ENCODE measurements at regions not wholly inside any gene's neighbourhood (a gene's known extent, or its start where the extent isn't known, plus 50 kb on each side); places are given as distances from the start of the nearest gene placed in this dataset.

DNA sequence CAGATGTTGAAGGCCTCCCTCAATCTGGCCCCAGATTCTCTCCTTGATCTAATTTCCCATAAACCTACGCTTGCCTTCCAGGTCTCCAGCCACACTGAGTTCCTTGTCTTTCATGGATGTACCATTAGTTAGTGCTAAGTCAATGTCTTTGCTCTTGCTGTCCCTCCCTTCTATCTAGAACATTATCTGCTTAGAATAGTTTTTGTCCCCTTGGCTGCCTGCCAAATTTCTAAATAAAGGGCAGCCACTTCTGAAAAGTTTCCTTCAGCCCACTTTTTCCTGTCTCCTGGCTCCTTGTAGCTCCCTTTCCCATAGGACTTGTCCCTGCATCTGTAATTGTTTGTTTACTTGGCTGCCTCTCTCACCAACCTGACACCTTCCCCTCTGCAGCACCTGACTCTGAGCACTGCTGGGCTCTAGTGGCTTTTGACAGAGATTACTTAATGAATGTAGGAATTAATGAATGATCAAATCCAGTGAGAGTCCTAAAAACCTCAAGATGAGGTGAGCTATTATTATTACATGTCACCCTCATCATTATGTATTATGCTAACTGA lies 58.3 kb downstream of the CXCL12 start:
- no peak overlapping the region for H3K4me3 ChIP-seq (ENCODE audit: low read length)
- no peak for TF ChIP-seq ZNF274 (IDR thresholded peaks at IDR 0.05; ENCODE audit: low read depth, low read length)

DNA sequence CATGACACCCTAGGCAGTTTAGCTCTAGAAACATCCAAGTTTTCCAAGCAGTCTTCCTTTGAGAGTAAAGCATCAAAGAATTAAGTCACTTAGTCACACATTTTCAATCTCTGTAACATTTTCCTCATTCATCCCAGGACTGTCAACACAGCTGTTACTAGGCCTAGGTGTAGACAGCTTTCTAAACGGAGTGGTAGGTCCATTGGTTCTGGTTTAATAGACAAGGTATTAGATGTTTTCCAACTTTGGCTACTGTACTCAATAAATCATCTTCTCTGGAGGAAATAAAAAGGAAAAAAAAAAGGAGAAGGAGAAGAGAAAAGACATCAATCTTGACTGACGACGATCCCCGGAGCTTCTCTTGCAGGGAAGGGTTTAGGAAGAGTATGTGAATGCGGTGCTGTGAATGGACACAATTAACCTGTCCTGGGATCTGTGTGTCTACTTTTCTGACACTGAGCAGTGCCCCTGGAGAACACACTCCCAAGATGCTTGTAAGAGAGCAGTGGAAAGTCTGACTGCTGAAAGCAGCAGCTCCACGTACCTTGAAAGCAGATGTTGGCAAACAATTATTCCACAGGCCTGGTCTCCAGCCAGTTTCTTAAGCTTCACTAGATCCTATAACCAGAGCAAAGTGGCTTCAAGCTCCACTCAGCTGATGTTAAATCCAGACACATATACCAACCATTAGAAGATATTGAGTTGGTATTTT lies 59.1 kb downstream of the CXCL12 start:
- H3K4me3 ChIP-seq (ENCODE audit: low read length) = no peak overlapping the region
- TF ChIP-seq ZNF274 (IDR thresholded peaks at IDR 0.05; ENCODE audit: low read depth, low read length) = no peak

DNA sequence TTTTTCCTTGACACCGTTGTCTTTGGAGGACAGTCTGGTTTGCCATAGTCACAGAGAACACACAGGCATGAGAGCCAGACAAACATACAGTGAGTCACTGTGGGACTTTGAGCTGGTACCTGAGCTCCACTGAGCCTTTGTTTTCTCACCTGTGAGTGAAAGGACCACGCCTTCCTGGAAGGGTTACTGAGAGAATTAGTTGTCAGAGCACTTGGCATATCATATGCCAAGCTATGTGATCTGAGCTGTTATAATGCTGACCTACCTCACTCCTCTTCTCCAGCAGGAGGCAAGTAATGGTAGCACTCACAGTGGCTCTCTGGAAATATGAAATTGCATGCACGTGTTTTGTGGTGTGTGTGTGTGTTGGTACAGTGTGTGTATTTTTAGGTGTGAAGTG lies 59.7 kb downstream of the CXCL12 start:
- H3K4me3 ChIP-seq (ENCODE audit: low read length) = no peak overlapping the region

DNA sequence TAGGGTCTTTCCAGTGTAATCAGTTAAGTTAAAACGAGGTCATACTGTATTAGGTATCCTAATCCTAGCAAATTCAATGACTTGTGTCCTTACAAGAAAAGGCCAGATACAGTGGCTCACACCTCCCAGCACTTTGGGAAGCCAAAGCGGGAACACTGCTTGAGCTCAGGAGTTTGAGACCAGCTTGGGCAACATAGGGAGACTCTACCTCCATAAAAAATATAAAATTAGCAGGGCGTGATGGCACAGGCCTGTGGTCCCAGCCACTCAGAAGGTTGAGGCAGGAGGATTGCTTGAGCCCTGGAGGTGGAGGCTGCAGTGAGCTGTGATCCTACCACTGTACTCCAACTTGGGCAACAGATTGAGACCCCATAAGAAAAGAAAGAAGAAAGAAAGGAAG lies 61.1 kb downstream of the CXCL12 start:
- no peak overlapping the region for H3K4me3 ChIP-seq (ENCODE audit: low read length)
- TF ChIP-seq ZNF274 (IDR thresholded peaks at IDR 0.05; ENCODE audit: low read depth, low read length) = no peak

More for the DNA sequence above, 59.7 kb downstream of the CXCL12 start:
- TF ChIP-seq ZNF274 (IDR thresholded peaks at IDR 0.05; ENCODE audit: low read depth, low read length) = no peak

DNA sequence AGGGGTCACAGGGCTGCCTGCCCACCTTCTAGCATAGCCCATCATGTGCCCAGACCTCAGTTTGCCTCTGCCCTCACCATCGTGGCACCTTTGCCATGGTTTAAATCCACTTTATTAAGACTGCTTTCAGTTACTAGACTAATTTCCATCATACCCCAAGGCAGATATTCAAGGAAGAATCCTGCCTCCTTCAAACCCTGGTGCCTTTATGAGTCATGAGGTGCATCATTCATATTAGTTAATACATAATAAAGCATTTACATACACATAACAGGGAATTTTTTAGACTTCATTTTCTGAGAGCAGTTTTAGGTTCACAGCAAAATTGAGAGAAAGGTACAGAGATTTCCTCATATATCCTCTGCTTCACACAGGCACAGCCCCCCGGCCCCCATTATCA lies 62.8 kb downstream of the CXCL12 start:
- no peak overlapping the region for H3K4me3 ChIP-seq (ENCODE audit: low read length)
- no peak for TF ChIP-seq ZNF274 (IDR thresholded peaks at IDR 0.05; ENCODE audit: low read depth, low read length)

DNA sequence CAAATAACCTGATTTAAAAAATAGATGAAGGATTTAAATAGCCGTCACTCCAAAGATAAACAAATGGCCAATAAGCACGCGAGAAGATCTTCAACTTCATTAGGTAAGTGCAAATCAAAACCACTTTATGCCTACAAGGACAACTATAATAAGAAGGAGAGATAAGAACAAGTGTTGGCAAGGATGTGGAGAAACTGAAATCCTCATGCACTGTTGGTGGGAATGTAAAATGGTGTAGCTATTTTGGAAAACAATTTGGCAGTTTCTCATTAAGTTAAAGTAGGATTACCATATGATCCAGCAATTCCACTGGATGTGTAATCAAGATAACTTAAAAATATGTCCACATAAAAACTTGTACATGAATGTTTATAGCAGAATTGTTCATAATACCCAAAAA lies 64.1 kb downstream of the CXCL12 start:
- no peak for TF ChIP-seq ZNF274 (IDR thresholded peaks at IDR 0.05; ENCODE audit: low read depth, low read length)
- no peak overlapping the region for H3K4me3 ChIP-seq (ENCODE audit: low read length)

DNA sequence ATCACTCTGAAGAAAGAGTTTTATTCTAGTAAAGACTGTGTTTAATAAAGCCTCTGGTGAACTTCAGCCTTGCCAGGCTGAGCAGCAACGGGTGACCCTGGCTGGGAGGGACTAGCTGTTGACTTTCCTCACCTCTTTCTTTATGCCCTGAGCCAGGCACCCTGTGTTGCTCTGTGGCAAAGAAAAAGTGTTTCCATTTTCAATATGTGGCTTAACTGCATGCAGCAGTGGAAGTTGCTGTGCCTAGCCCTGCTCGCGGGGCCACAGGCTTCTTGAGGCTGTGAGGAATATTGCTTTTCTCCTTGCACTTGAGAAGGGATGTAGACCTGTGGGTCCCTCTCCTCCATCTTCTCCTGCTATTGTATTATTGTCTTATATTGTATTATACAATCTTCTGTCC lies 67.0 kb downstream of the CXCL12 start:
- no peak for TF ChIP-seq ZNF274 (IDR thresholded peaks at IDR 0.05; ENCODE audit: low read depth, low read length)

DNA sequence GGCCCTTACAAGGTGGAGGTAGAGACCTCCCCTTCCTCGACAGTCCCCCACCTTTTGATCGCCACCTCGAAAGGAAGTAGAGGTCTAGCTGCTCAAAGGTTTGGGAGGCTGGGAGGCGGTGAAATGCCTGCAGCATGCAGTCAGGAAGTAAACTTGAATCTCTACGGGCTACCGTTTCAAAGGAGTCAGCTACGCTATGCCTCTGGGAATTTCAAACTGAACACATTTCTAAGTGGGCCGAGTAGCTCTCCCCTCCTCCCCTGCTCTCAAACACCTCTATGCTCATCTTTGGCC lies 68.0 kb downstream of the CXCL12 start:
- TF ChIP-seq ZNF274 (IDR thresholded peaks at IDR 0.05; ENCODE audit: low read depth, low read length) = no peak
- H3K4me3 ChIP-seq (ENCODE audit: low read length) = no peak overlapping the region

More for the DNA sequence above, 67.0 kb downstream of the CXCL12 start:
- no peak overlapping the region for H3K4me3 ChIP-seq (ENCODE audit: low read length)

DNA sequence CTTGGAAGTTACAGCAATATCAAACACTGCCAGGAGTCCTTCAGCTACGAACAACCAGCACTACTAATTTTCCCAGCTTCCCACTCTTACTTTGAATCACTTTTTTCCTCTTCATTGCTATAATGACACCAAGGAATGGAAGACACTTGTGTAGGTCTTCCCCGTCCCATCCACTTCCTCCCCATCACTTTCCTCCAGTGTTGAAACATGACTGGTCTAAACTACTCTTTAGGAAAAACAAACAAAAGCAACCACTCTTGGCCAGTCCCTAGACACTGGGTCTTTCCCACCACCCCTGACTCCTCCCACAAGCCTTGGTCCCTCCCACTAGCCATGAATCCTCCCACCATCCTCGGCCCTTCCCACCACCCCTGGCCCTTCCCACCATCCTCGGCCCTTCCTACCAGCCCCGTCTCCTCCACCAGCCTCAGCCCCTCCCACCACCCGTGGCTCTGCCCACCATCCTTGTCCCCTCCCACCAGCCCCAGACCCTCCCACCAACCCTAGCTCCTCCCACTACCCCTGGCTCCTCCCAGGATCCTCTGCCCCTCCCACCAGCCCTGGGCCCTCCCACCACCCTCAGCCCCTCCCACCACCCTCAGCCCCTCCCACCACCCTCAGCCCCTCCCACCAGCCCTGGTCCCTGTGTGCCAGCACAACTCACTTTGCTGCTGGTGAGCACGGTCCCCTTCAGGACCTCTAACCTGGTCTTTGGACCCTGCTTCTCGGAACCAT lies 68.5 kb downstream of the CXCL12 start:
- no peak overlapping the region for H3K4me3 ChIP-seq (ENCODE audit: low read length)
- no peak for TF ChIP-seq ZNF274 (IDR thresholded peaks at IDR 0.05; ENCODE audit: low read depth, low read length)

DNA sequence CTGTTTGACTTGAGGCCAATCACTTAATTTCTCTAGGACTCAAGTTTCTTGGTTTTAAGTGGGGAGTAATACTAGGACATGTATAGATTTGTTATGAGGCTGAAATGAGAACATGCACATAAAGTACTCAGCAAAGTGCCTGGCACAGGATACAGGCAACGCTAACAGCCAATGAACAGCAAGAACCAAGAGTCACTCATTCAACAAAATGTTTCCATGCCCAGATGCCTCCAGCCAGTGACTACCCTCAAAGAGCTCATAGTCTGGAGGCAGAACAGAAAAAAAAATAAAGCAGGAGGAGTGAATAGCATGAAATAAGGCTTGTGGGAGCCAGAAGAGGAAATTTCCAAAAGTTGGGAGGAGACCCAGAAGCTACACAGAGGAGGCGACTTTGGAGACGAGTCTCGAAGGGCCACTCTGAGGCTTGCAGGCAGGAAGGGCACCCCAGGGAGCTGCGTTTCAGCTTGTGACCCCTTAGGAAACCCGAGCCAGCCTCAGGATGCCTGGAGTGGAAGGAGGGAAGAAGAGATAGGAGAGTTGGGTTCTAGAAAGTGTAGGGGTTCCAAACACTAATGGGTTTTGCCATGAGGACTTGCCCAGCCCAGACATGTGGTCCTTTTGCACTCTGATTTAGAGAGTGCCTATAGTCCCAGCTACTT lies 70.0 kb downstream of the CXCL12 start:
- no peak for TF ChIP-seq ZNF274 (IDR thresholded peaks at IDR 0.05; ENCODE audit: low read depth, low read length)

DNA sequence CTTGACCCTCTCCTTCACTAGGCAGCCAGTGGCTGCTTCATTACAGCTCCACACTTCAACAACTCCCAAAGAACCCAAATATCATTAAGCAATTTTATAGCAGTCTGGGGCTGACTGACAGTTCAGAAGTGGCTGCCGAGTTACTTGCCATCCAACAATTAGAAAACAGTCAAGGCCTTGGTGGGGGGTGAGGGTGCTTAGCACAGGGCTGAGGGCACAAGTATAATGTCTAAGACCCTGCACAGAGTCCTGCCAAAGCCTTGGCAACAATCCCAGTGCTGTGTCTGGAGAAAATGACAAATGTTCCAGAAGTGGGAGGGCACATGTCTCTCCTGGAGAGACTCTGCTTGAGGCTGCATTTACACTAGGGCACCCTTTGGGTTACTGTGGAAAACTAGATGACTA lies 71.1 kb downstream of the CXCL12 start:
- TF ChIP-seq ZNF274 (IDR thresholded peaks at IDR 0.05; ENCODE audit: low read depth, low read length) = no peak
- H3K4me3 ChIP-seq (ENCODE audit: low read length) = no peak overlapping the region

More for the DNA sequence above, 70.0 kb downstream of the CXCL12 start:
- no peak overlapping the region for H3K4me3 ChIP-seq (ENCODE audit: low read length)

DNA sequence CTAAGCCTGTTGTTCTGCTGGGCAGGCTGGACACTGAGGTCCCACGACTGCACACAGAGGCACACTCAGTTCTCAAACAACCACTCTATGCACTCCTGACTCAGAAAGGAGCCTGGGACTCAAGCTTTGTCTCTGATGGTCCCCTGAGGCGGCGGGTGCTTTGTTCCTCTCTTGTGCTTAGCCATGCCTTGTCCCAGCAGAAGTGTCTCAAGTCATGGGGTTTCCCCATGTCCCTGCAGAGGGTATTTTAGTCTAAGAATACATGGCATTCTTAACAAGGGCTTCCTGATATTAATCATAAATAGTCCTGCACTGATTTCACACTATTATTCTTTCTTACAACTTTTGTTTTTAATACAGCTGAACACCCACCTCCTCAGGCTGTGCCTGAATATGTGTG lies 72.5 kb downstream of the CXCL12 start:
- TF ChIP-seq ZNF274 (IDR thresholded peaks at IDR 0.05; ENCODE audit: low read depth, low read length) = no peak
- no peak overlapping the region for H3K4me3 ChIP-seq (ENCODE audit: low read length)

DNA sequence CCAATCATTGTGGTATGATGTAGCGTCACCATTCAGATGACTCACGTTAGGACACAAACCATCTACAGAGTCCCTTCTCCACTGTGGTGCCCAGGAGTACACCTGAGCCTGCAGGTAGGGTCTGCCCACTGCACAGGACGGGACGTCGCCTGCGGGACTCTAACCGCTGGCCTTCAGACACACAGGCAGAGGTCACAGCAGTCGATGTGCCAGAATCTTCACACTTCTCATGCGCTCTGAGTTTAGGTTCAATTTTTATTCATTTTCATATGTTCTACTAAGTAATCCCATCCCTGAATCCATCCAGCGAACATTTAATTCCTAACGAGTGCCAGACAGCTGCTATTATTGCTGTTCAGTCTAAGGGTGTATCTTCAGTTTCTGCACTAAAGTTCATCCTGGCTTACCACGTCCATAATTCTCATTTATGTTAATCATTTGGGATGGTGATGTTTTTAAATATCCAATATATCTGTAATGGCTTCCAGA lies 73.3 kb downstream of the CXCL12 start:
- H3K4me3 ChIP-seq (ENCODE audit: low read length) = no peak overlapping the region
- TF ChIP-seq ZNF274 (IDR thresholded peaks at IDR 0.05; ENCODE audit: low read depth, low read length) = no peak

DNA sequence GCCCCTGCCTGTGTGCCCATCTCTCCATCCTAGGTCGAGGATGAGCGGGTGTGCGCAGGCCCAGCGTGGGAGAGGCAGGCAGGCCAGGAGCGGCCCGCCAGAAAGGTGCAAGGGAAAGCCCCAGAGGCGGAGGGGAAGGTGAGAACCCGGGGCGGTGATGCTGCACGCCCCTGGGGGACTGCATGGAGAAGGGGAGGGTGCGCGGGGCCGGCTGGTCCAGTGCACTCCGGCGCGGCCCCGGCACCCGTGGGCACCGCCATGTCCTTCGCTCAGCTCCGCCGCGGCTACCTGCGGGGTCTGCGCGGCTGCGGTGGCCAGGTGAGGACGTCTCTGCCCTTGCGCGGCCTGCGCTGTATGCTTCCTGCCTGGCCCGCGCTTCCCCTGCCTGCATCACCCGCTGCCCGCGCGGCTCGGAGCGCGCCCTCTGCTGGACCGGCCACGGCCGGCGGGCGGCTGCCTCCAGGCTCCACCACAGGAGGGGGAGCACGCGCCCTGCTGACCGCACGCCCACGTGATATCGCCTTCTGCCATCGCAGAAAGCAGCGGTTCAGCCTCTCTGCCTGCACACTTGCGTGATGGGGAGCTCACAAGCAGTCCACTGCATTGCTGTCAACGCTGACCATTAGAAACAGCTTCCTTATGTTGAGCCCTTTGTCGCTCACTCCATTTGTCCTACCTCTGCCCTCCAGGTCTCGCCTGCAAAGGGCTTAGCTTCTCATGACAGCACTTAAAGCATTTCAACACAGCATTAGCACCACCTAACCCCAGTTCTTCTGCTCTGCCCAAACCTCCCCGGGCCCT lies 73.9 kb downstream of the CXCL12 start:
- no peak overlapping the region for H3K4me3 ChIP-seq (ENCODE audit: low read length)
- no peak for TF ChIP-seq ZNF274 (IDR thresholded peaks at IDR 0.05; ENCODE audit: low read depth, low read length)

All from GM08714 (cell line).